GM15510 (cell line): ENCODE measurements at regions not wholly inside any gene's neighbourhood (a gene's known extent, or its start where the extent isn't known, plus 50 kb on each side); places are given as distances from the start of the nearest gene placed in this dataset.

Experiments
- POLR2A ChIP-seq: IDR thresholded peaks from 3 replicates; pipeline ENCODE4 v1.6.1; 2011; ENCODE audit warnings: borderline replicate concordance; ENCODE audit not compliant: insufficient read length; ENCODE audit errors: extremely low read depth

DNA sequence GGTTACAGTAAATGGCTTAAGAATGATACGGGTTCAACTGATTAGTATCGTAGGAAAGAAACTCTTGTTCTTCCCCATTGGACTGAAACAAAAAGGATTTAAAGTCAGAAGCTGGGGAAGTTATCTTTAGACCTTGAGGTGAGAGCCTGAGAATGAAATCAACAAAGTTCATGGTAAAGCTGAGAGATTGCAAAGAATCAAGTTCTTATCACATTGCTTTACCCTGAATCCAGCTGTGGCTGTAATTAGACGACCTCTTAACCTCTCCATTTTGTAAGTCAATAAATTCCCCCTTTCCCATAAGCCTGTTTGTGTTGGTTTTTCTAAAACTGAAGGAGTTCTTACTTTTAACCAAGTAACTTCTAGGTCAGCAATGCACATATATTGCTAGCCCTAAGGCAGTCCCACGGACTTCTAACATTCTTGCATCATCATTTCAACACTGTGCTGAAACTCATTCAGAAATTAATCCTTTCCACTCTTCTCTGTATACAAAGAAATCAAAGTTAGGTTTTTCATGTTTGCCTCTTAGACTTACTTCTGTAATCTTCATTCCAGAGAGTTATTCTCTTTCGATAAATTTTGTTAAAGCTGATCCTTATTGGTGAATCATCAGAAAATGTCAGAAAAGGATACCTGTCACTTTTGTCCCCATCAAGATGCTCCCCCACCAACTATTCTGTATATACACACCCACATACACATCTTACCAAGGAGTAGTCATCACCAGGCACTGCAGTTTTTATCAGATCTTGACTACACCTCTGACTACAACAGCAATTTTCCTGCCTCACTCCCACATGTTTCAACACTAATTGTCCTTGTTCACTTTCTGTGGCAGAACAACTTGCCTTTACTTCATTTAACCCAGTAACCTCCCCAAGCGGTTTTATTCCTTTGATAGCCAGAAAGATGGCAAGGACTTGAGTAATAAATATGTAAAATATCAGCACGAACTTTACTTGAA lies 77.9 kb upstream of the STK26 start:
- no peak for TF ChIP-seq POLR2A

DNA sequence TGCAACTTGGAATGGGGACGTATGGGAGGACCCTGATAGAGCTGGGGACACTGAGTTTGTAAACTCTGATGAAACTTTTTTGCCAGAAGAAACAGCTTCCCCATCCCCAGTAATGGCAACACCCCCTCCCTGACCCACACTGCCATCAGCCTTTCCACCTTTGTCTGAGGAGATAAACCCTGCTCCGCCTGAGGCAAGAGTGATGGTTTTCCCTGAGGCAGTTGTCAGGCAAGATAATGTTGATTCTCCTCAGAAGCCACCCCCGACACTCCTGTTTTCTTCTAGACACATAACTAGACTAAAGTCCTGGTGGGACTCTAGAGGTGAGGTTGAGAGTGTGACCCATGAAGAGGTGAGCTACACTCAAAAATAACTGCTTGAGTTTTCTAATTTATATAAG lies 71.9 kb upstream of the STK26 start:
- TF ChIP-seq POLR2A = no peak

DNA sequence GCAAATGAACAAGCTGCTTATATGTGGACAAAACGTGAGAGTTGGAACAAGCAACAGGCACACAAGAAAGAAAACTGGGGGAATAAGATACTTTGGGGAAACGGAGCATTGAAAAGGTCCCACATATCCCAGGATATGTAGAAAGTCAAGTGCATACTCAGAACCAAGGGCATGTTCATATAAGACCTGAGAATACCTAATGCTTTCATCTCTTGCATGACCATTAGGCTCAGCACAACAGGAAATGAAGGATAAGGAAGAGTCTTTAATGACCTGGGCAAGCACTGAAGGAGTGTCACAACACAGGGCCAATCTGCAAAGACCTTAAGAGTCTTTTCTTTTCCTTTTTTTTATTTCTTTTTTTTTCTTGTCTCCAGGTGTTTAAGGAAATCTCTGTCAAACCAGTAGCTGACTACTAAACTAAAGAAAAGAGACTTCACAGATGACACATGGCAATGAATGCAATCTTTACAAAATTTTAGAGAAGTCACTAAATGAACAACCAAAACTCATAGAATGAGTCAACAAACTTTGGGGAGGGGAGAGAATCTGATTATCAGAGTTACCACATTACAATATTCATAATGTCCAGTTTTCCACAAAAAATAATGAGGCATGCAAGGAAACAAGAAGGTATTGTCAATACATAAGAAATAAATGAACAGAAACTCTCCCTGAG lies 67.9 kb upstream of the STK26 start:
- TF ChIP-seq POLR2A = no peak

DNA sequence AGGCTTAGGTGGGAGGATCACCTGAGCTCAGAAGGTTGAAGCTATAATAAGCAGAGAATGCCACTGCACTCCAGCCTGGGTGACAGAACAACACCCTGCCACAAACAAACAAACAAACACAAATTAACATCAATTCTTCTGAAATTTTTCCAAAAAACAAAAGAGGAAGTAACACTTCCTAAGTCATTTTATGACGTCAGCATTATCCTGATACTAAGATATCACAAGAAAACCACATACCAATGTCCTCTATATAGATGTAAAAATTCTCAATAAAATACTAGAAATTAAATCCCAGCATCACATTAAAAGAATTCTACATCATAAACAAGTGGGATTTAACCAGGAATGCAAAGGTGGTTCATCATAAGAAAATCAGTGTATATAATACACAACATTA lies 64.4 kb upstream of the STK26 start:
- TF ChIP-seq POLR2A = no peak

DNA sequence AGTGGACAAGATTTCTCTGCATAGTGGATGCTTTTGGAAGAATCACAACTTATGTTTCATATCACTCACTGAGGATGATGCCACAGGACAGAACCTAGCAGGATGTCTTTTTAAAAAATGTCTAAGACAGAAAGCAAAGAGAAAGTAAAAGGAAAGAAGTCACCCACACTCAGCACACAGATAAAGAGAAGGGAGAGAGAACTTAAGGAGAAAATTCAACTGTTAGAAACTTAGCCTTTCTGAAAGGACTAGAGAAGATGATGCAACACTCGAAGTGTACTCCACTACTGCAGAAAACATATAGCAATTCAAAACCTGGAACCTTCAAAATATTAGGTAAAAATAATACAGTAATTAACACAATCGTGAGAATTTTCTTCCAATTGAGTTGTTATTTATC lies 52.8 kb upstream of the STK26 start:
- no peak for TF ChIP-seq POLR2A
